ENCODE measurements at regions not wholly inside any gene's neighbourhood (a gene's known extent, or its start where the extent isn't known, plus 50 kb on each side); places are given as distances from the start of the nearest gene placed in this dataset.

DNA sequence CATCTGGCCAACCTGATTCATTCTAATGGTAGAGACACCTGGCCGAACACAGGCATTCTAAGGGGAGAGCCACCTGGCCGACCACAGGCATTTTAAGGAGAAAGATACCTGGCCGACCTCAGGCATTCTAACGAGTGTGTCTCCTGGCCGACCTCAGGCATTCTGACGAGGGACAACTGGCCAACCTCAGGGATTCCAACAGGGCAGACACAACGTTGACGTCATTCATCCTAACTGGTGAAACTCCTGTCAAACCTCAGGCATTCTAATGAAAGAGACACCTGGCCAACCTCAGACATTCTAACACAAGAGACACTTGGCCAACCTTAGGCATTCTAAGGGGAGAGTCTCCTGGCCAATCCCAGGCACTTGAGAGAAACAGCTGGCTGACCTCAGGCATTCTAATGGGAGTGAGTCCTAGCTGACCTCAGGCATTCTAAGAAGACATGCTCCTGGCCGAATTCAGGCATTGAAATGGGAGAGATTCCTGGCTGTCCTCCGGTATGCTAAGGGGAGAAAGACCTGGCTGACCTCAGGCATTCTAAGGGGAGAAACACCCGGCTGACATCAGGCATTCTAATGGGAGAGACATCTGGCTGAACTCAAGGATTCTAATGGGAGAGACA is 1352.5 kb downstream of the UQCRFS1 start:
- TF ChIP-seq ZNF239 (tag by site-specific recombination; IDR thresholded peaks at IDR 0.05) (no peak), SP2 (tag by site-specific recombination; IDR thresholded peaks at IDR 0.05) (no peak)
- TF ChIP-seq, protein P1, sequence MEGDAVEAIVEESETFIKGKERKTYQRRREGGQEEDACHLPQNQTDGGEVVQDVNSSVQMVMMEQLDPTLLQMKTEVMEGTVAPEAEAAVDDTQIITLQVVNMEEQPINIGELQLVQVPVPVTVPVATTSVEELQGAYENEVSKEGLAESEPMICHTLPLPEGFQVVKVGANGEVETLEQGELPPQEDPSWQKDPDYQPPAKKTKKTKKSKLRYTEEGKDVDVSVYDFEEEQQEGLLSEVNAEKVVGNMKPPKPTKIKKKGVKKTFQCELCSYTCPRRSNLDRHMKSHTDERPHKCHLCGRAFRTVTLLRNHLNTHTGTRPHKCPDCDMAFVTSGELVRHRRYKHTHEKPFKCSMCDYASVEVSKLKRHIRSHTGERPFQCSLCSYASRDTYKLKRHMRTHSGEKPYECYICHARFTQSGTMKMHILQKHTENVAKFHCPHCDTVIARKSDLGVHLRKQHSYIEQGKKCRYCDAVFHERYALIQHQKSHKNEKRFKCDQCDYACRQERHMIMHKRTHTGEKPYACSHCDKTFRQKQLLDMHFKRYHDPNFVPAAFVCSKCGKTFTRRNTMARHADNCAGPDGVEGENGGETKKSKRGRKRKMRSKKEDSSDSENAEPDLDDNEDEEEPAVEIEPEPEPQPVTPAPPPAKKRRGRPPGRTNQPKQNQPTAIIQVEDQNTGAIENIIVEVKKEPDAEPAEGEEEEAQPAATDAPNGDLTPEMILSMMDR (tag by site-specific recombination; IDR thresholded peaks at IDR 0.05): no peak
- TF ChIP-seq, protein P2, sequence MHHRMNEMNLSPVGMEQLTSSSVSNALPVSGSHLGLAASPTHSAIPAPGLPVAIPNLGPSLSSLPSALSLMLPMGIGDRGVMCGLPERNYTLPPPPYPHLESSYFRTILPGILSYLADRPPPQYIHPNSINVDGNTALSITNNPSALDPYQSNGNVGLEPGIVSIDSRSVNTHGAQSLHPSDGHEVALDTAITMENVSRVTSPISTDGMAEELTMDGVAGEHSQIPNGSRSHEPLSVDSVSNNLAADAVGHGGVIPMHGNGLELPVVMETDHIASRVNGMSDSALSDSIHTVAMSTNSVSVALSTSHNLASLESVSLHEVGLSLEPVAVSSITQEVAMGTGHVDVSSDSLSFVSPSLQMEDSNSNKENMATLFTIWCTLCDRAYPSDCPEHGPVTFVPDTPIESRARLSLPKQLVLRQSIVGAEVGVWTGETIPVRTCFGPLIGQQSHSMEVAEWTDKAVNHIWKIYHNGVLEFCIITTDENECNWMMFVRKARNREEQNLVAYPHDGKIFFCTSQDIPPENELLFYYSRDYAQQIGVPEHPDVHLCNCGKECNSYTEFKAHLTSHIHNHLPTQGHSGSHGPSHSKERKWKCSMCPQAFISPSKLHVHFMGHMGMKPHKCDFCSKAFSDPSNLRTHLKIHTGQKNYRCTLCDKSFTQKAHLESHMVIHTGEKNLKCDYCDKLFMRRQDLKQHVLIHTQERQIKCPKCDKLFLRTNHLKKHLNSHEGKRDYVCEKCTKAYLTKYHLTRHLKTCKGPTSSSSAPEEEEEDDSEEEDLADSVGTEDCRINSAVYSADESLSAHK (tag by site-specific recombination; IDR thresholded peaks at IDR 0.05): no peak
